ENCODE measurements at regions not wholly inside any gene's neighbourhood (a gene's known extent, or its start where the extent isn't known, plus 50 kb on each side); places are given as distances from the start of the nearest gene placed in this dataset.

DNA sequence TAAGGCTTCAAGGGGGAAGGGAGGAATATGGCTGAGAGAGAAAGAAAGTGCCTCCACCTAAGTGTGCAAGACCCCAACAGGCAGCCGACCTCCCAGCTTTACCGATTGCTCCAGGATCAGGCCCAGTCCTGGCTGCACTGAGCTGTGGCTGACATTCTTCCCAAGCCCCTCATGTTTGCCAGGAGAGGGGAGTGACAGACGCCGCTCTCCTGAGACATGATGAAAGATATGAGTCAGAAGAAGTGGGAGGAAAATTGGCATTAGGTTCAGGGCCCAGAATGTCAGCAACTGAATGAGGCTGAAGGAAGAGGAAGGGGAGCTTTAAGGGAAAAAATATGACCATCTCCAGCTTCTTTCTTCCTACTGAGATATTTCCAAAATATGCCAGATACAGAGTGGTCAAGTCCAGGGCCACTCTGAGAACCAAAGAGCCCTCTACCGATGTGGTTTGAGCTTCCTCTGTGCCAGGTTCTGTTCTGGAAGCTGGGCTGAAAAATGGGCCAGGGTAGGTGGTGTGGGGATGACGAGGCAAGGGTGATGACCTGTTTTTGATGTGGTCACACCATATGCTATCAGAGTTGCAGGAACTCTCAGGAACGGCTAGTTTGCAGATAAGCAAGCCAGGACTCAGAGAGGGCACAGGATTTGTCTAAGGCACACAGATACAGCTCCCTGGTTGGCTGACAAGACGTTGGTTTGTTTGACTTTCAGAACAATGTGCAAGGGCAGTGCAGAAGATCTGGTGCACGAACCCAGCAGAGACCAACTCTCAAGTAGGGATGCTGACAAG, 176.7 kb downstream of the SOX9 start:
- DNase-seq: peak in 1 of 56 donors; percentile 4

DNA sequence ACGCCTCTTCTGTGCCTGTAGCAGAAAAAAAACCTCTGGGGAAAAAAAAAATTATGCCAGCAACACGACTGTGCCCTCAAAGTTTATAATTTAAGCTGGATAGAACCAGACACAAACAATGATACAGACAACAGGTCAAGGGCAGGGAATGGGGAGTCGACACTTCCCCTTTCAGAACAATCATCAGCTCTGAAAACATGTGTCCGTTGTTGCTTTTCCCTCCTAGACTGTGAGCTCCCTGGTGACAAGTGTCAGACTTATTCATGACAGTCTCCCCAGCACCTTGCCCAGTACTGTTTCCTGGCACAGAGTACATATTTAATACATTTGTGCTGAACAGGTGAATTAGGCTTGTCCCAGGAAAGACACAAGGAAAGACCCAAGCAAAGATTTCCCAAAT, 178.3 kb downstream of the SOX9 start:
- DNase-seq: no peak

DNA sequence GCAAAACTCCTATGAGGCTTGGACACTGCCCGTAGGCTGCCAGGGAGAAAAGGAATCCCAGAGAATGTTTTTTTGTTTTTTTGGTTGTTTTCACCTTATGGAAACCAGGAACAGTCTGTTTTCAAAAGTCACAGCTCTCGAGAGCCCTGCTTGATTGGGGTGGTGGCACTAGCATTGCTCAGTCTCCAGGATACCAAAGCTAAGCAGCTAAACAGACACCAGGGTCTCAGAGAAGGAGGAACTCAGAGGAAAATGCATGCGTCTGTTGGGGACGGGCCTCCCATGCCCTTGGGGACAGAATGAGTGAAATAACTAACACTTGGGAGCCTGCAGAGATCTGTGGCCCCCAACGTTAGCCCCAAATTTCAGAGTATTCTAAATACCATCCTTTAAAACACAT, 178.8 kb downstream of the SOX9 start:
- no peak for DNase-seq

DNA sequence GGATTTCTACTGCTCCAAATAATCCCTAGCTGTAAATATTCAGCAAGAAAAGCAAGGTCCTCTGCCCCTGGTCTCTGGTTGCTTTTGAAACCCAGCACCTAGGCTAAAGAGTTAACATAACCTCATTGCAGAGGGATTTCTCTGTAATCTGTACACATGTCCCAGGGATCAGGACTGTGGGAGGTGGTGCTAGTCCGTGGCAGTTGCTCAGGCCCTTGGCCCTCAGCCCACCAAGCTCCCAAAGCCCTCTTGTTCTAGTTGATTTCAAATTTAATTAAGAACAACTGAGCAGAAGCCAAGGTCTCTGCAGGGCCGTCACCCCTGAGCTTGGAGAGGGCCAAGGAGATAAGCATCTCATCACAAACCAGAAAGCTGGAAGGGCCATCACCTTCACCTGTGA, 181.1 kb downstream of the SOX9 start:
- DNase-seq: peak in 3 of 56 donors; percentile 3 to 38 (median 8)

DNA sequence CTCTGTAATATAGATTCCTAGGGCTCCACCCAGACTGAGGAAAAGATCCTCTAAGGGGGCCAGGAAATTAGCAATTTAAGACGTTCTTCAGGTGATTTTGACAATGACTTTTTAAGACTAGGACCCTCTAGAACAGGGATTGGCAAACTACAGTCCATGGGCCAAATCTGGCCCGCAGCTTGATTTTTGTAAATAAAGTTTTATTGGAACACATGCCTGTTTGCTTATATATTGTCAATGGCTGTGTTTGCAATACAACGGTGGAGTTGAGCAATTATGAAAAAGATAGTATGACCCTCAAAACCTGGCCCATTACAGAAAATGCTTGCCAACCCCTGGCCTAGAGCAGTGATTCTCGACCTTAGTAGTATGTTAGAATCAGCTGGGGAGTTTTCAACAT, 181.9 kb downstream of the SOX9 start:
- DNase-seq: no peak

DNA sequence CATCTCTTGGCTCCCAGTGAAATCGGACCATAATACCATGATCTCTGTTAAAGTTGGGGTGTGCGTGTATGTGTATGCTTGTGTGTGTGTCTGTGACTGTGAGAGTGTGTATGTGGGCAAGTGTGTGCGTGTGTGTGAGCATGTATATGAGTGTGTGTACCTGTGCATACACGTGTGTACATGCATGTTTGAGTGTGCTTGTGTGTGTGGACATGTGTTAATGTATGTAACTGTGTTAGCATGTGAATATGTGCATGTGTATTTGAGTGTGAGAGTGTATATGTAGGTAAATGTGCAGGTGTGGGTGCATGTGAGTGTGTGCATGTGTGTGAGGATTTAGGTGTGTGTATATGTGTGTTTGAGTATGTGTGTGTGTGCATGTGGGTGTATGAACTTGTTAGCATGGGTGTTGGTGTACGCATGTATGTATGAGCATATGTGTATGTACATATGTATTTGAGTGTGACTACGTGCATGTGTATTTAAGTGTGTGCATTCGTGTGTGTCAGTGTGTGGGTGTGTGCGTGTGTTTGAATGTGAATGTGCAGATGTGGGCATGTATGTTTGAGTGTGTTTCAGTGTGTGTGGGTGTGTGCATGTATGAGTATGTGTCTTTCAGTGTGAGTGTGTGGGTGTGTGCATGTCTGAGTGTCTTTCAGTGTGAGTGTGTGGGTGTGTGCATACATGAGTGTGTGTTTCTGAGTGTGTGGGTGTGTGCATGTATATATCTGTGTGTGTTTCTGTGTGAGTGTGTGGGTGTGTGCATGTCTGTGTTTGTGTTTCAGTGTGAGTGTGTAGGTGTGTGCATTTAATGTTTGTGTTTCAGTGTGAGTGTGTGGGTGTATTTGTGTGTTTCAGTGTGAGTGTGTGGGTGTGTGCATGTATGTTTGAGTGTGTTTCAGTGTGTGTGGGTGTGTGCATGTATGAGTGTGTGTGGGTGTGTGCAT, 183.2 kb downstream of the SOX9 start:
- DNase-seq: no peak

DNA sequence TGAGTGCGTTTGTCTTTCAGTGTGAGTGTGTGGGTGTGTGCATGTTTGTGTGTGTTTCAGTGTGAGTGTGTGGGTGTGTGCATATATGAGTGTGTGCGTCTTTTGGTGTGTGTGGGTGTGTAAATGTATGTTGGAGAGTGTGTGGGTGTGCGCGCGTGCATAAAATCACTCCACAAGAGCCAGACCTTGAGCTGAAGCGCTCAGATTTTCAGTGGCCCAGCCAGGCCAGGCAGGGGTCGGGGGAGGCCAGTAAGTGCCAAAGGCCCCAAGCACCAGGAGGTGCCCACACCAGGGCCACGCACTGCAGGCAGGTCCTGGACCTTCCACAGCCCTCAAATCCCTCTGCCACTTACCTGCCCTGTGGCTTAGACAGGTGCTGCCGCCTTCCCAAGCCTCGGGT, 184.0 kb downstream of the SOX9 start:
- no peak for DNase-seq

DNA sequence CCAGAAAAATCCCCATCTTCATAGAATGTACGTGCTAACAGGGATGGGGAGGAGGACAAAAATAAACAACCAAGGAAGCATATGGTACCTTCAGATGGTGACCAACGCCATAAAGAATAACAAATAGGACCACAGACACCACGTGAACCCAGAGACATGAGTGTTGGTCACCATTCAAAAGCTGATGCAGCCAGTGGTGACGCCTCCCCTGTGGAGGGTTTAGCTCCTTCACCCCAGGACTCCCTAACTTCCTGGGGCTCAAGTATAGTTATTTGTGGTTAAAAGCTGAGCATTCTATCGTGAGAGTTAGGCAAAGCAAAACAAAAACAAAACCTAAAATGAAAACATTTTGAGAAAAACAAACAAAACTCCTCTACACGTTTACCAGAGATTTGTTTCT, 184.7 kb downstream of the SOX9 start:
- DNase-seq: no peak

DNA sequence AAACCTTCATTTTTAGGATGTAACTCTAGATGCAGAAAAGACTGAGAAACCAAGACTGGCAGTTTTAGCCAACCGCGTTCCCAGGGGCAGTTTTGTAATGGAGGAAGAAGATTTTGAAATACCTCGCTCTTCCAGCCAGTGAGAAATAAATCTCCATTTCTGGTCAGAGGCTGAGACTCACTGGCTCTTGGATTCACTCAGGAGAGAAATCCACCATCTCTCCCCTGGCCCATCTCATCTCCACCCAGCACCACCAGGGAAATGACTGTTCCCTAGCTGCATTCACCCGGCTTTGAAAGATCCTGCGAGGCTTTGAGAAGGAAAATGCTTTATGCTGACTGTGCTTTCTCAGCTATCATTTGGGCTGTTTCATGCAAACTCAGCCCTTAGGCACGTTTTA, 185.2 kb downstream of the SOX9 start:
- no peak for DNase-seq

DNA sequence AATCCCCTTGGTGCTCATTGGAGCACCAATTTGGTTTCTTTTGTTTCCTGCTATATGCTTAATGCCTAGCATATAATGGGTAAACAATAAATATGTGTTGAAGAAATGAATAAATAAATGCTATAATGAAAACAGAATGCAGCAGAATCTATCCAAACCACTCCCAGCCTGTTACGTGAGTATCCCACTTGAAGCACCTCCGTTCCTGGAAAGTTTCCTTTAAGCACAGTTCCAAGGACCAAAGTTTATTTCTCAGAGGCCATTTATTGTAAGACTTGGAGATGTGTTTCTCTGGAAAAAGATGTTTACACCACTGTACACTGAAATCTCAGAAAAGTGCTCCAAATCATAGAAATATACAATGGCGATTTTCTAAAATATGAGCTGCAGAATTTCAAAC, 187.0 kb downstream of the SOX9 start:
- DNase-seq: no peak

DNA sequence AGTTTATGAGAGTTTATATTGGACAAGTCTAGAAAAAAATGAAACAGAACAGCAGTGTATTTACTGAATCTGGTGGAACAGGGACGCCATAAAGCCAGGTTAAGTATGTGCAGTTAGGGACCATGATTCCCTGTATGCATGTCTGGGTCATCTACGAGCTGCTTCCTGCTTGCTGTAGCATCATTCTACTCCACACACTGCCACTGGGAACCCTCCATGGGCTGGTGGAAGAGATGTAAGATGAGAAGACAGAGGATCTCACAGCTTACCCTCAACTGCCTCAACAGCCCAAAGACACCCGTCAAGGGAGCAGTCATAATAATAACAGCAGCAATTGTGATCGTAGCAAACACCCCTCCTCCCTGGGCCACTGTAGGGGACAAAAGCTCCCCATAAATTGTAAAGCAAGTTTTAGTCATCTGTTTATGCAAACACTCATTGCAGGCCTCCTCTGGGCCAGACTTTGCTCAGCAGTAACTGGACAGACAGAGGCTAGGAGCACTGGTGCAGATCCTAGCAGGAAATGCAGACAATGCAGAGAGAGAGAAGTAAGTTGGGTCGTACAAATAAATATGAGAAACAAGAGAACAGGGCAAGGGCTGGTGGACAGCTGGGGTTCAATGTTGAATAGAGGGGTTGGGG, 188.0 kb downstream of the SOX9 start:
- no peak for DNase-seq

DNA sequence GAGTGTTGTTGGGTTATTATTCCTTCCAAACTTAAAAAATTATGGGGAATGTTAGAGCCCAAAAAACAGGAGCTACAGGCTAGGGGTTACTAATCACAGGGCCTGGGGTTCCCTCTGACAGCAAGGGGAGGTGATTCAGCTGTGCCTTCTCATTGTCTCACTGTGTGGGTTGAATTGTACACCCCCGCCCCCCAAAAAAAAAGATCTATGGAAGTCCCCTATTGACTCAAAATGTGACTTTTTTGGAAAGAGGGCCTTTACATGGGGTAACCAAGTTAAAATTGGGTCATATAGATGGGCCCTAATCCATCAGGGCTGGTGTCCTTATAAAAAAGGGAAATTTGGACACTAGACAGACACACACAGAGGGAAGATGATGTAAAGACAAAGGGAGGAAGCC, 190.2 kb downstream of the SOX9 start:
- DNase-seq: no peak

DNA sequence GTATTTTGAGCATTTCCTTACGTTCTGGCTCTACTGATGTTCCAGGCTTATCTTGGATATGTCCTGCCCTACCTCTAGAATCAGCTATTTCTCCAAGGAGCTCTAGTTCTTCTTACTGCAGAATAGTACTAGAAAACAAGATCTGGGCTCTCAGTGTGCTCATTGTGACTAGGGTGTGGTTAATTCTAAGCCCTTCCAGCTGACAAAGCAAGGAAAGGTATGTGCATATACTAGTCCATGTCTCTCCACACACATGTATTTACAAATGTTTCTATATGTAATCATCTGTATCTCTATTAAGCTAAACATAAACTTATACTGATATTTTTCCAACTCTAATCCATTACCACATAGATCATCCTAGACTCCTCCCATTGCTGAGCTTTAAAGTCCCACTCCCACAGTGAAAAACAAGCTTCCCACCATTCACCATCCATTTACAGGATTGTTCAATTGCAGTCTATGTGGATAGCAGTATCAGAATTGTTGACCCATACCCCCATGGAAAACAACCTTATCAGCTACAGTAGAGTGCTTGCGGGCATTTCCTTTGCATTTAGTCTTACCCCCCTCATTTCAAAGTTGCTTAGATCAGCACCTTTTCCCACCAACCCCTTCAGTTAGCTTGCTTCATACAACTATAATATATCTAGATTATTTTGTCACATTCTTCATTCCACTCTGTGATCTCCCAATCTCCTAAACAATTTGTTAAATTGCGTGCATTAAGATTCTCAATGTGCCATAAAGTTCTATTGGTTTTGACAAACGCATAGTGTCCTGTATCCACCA, 194.5 kb downstream of the SOX9 start:
- no peak for DNase-seq

DNA sequence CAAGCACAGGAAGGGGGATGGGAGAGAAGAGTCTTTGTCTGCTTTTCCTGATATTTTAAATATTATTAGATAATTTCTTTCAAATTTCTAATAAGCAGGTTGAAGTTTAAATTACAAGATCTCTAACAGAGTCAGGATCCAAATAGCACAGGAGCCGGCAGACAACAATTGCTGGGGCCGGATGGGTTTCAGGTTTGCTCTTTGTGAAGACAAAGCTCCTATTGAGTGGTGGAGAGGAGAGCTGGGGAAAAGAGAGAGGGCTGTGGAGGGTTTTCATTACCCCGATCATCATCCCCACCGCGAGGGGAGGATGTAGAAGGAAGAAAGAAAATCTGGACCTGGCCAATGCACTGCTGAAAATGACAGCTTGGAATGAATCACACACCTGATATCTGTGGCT, 197.3 kb downstream of the SOX9 start:
- no peak for DNase-seq

DNA sequence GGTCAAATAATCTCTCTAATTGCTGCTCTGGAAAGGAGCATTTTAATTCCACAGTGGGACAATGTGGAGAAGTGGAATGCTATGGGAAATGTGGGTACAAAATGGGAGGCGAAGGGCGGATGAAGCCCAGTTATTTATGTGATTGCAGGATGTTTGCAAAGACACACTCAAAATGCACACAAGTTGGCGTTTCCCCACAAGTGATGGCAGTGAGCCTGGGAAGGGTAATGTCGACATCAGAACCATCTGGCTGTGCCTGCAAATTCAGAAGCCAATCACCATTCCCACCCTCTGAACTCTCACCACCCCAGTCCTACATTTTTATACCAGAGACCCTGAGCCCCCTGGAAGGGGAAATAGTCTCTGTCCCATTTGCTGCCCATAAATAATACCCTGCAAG, 201.1 kb downstream of the SOX9 start:
- no peak for DNase-seq

DNA sequence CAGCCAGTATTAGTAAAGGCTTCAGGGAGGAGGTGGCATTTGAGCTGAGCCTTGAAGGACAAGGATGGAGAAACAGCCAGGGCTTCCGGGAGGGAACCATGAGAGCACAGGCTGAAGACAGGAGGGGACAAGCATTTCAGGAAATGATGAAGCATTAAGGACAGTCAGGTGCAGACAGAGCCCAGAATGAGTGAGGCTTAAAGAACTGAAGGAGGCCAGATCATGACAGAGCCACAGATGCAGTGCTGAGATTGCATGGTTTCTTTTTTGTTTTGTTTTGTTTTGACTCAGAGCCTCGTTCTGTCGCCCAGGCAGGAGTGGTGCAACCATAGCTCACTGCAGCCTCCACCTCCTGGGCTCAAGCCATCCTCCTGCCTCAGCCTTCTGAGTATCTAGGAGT, 211.5 kb downstream of the SOX9 start:
- no peak for DNase-seq

DNA sequence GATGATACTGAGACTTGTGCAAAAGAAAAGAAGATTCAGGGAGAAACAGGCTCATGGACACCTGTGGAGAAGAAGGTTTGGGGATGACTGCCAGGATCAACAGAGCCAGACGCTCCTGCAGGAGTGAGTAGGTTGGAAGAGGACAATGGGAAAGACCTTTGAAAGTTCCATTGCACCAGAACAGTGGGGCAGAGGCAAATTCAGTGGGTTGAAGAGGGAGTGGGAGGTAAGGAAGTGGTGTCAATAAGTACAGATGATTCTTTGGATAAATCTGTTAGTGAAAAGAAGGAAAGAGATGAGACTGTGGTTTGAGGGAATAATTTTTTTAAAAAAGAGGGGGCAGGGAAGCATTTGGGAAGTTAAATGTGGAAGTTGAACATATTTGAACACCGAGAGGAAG, 212.8 kb downstream of the SOX9 start:
- no peak for DNase-seq

DNA sequence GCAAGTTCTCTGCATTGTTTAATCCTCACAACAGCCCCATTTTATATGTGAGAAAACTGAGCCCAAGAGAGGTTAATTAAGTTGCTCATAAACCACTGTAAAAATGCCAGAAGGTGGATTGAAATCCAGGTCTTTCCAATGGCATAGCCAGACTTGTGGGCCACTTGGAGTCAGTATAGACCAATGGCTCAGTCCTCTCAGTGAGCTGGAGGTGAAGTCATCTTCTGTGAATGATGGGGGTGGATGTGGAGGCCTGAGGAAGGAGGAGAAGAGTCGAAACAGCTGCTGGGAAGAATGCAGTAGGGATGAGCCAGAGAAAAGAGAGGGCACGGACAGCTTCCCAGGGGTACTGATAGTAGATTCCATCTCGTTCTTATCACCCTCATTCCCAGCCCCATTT, 213.4 kb downstream of the SOX9 start:
- DNase-seq: no peak

DNA sequence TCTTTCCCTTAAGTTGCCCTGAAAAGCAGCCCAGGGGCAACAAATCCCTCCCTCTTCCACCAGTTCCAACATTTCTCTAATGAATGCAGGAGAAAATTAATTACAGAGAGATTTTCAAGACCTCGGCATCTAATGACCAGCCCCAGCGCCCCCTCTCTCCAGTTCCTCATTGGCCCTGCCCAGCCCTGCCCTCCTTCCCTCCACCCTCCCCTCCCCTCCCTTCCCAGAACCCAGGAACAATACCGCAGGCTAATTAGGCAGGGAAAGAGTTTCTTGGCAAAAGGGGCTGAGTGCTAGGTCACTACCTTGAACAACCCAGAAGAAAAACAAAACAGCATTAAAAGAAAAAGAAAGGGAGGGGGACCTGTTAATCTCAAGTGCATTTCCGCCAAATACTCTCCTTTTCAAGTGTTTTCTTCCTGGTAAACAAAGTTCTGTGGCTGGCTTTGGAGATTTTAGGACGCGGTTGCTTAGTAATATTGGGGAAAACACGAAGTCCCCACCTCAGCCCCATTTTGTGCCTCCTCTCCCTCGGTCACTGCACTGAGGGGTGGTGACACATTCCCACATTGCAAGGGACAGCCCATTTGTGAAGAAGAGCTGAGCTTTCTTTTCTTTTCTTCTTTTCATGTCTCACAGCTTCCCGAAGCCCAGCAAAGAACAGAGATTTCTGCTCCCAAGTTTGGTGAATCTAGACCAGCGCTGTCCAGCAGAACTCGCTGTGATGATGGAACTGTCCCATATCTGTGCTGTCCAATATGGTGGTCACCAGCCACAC, 215.4 kb downstream of the SOX9 start:
- DNase-seq: peak in 39 of 56 donors; percentile 3 to 78 (median 27)

DNA sequence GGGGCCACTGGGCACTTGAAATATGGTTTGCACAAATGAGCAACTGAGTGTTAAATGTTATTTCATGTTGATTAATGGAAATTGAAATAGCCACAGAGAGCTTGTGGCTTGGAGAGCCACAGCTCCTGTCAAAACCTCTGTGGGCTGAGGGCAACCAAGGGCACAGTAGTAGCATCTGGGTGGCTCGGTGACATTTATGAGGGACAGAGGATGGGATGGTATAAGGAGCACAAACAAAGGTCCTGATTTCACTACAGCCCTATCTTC, 215.9 kb downstream of the SOX9 start:
- DNase-seq: no peak

DNA sequence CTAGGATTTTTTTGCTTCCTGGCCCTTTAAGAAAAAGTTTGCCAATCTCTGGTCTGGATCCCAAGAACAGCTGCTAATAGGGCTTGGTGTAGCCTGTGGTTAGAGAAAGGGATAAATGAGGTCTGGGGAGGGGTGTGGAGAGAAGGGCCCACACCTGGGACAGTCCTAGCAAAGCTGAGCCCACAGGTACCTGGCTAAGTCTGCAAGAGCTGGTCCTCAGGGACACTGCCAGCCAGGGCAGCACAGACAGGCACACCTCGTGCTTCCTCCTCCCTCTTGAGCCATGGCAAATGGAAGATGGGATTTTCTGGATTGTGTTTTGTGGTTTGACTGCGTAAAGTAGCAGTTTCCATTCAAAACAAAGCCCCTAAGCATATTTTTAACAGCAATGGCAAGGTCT, 217.5 kb downstream of the SOX9 start:
- DNase-seq: no peak

Measured in nucleus accumbens (tissue), 56 donors.